ENCODE measurements at regions not wholly inside any gene's neighbourhood (a gene's known extent, or its start where the extent isn't known, plus 50 kb on each side); places are given as distances from the start of the nearest gene placed in this dataset.

DNA sequence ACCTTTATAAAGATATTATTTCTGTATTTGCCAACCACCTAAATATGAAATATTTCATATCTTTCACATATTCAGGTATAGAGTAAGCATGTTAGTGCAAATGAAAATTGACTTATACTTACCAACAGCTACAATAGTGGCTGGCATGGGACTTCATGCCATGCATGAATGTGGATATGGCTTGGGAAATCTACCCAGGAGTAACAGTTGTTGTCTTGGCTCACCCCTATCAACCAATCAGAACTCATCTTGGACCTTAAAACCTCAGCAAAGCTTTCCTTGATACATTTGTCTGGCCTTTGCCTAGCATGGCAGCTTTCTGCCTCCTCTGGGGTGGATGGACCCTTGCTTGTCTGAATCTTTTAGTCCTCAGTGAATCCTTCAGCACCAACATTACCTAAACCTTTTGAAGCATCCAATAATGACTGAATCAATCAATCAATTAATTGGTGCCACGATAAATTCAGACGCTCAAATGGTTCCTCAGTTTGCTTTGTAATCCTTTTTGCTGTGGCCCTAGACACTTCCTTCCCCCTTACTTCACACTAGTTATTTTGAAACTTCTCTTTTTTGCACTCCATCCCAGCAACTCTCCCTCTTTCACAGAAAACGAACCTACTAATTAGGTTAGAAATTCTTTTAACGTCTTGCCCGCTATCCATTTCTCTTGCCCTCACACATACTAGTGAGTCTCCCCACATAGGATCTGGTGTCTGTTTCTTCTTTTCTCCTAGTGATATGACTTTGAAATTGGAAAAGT is 132.3 kb upstream of the ZNF608 start:
- TF ChIP-seq, protein P1, sequence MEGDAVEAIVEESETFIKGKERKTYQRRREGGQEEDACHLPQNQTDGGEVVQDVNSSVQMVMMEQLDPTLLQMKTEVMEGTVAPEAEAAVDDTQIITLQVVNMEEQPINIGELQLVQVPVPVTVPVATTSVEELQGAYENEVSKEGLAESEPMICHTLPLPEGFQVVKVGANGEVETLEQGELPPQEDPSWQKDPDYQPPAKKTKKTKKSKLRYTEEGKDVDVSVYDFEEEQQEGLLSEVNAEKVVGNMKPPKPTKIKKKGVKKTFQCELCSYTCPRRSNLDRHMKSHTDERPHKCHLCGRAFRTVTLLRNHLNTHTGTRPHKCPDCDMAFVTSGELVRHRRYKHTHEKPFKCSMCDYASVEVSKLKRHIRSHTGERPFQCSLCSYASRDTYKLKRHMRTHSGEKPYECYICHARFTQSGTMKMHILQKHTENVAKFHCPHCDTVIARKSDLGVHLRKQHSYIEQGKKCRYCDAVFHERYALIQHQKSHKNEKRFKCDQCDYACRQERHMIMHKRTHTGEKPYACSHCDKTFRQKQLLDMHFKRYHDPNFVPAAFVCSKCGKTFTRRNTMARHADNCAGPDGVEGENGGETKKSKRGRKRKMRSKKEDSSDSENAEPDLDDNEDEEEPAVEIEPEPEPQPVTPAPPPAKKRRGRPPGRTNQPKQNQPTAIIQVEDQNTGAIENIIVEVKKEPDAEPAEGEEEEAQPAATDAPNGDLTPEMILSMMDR (IDR thresholded peaks at IDR 0.05), result no peak
- TF ChIP-seq POLR2A (IDR thresholded peaks at IDR 0.05) (no peak), EP300 (IDR thresholded peaks at IDR 0.05) (no peak)

Measured in tibial nerve (tissue), 4 donors.